ENCODE measurements at regions not wholly inside any gene's neighbourhood (a gene's known extent, or its start where the extent isn't known, plus 50 kb on each side); places are given as distances from the start of the nearest gene placed in this dataset.

GRCh38 chr5:68467208-68467607, 251.7 kb downstream of the PIK3R1 start:
- Histone ChIP-seq H3K27ac (ENCODE audit: low read depth, low read length) (no peak overlapping the region), H3K4me1 (ENCODE audit: control insufficient read depth in 5 of 5, insufficient read depth in 5 of 5, low read length in 5 of 5) (peaks cover 0 to 7% (median 0%) of the 10 kb centered on the region in 5 donors), H3K27me3 (ENCODE audit: control insufficient read depth in 5 of 5, insufficient read depth in 4 of 5, low read length in 5 of 5) (no peaks in the 10 kb centered on the region), H3K9ac (ENCODE audit: low read length in 5 of 5) (no peak overlapping the region), H3K4me3 (ENCODE audit: low read depth in 1 of 5, low read length in 5 of 5) (no peak overlapping the region), H3K36me3 (ENCODE audit: control insufficient read depth in 5 of 5, insufficient read depth in 5 of 5, low read length in 5 of 5) (no peaks in the 10 kb centered on the region), H3K9me3 (ENCODE audit: control insufficient read depth in 5 of 5, low read length in 5 of 5) (no peaks in the 10 kb centered on the region)

- H3K9me3 ChIP-seq (ENCODE audit: control insufficient read depth in 5 of 5, low read length in 5 of 5), result no peaks in the 10 kb centered on the region
- H3K4me1 ChIP-seq (ENCODE audit: control insufficient read depth in 5 of 5, insufficient read depth in 5 of 5, low read length in 5 of 5), result peaks cover 0 to 7% (median 0%) of the 10 kb centered on the region in 5 donors
- H3K27ac ChIP-seq (ENCODE audit: low read depth, low read length), result no peak overlapping the region
These were observed 252.2 kb downstream of the PIK3R1 start for GRCh38 chr5:68467794-68468193.

GRCh38 chr5:68468322-68468721, 252.8 kb downstream of the PIK3R1 start:
- Histone ChIP-seq H3K27ac (ENCODE audit: low read depth, low read length) (no peak overlapping the region), H3K36me3 (ENCODE audit: control insufficient read depth in 5 of 5, insufficient read depth in 5 of 5, low read length in 5 of 5) (no peaks in the 10 kb centered on the region), H3K9ac (ENCODE audit: low read length in 5 of 5) (no peak overlapping the region), H3K4me3 (ENCODE audit: low read depth in 1 of 5, low read length in 5 of 5) (no peak overlapping the region), H3K27me3 (ENCODE audit: control insufficient read depth in 5 of 5, insufficient read depth in 4 of 5, low read length in 5 of 5) (no peaks in the 10 kb centered on the region), H3K4me1 (ENCODE audit: control insufficient read depth in 5 of 5, insufficient read depth in 5 of 5, low read length in 5 of 5) (peaks cover 0 to 7% (median 0%) of the 10 kb centered on the region in 5 donors), H3K9me3 (ENCODE audit: control insufficient read depth in 5 of 5, low read length in 5 of 5) (no peaks in the 10 kb centered on the region)

More at GRCh38 chr5:68467794-68468193, 252.2 kb downstream of the PIK3R1 start:
- H3K27me3 ChIP-seq (ENCODE audit: control insufficient read depth in 5 of 5, insufficient read depth in 4 of 5, low read length in 5 of 5), result no peaks in the 10 kb centered on the region
- no peaks in the 10 kb centered on the region for H3K36me3 ChIP-seq (ENCODE audit: control insufficient read depth in 5 of 5, insufficient read depth in 5 of 5, low read length in 5 of 5)
- H3K4me3 ChIP-seq (ENCODE audit: low read depth in 1 of 5, low read length in 5 of 5), result no peak overlapping the region
- H3K9ac ChIP-seq (ENCODE audit: low read length in 5 of 5), result no peak overlapping the region

- Histone ChIP-seq H3K9me3 (ENCODE audit: control insufficient read depth in 5 of 5, low read length in 5 of 5) (no peaks in the 10 kb centered on the region), H3K9ac (ENCODE audit: low read length in 5 of 5) (no peak overlapping the region), H3K27me3 (ENCODE audit: control insufficient read depth in 5 of 5, insufficient read depth in 4 of 5, low read length in 5 of 5) (no peaks in the 10 kb centered on the region), H3K27ac (ENCODE audit: low read depth, low read length) (no peak overlapping the region), H3K4me1 (ENCODE audit: control insufficient read depth in 5 of 5, insufficient read depth in 5 of 5, low read length in 5 of 5) (peaks cover 2 to 35% (median 29%) of the 10 kb centered on the region in 5 donors), H3K36me3 (ENCODE audit: control insufficient read depth in 5 of 5, insufficient read depth in 5 of 5, low read length in 5 of 5) (no peaks in the 10 kb centered on the region), H3K4me3 (ENCODE audit: low read depth in 1 of 5, low read length in 5 of 5) (no peak overlapping the region)
These were observed 260.0 kb downstream of the PIK3R1 start for GRCh38 chr5:68475476-68475983.

GRCh38 chr5:68476854-68477253, 261.3 kb downstream of the PIK3R1 start:
- Histone ChIP-seq H3K36me3 (ENCODE audit: control insufficient read depth in 5 of 5, insufficient read depth in 5 of 5, low read length in 5 of 5) (no peaks in the 10 kb centered on the region), H3K4me3 (ENCODE audit: low read depth in 1 of 5, low read length in 5 of 5) (no peak overlapping the region), H3K9me3 (ENCODE audit: control insufficient read depth in 5 of 5, low read length in 5 of 5) (no peaks in the 10 kb centered on the region), H3K27ac (ENCODE audit: low read depth, low read length) (peak overlapping the region; percentile 86), H3K27me3 (ENCODE audit: control insufficient read depth in 5 of 5, insufficient read depth in 4 of 5, low read length in 5 of 5) (no peaks in the 10 kb centered on the region), H3K4me1 (ENCODE audit: control insufficient read depth in 5 of 5, insufficient read depth in 5 of 5, low read length in 5 of 5) (peaks cover 4 to 35% (median 29%) of the 10 kb centered on the region in 5 donors), H3K9ac (ENCODE audit: low read length in 5 of 5) (peak overlapping the region in 1 of 5 donors; percentile 48)

- H3K36me3 ChIP-seq (ENCODE audit: control insufficient read depth in 5 of 5, insufficient read depth in 5 of 5, low read length in 5 of 5), result no peaks in the 10 kb centered on the region
- H3K4me3 ChIP-seq (ENCODE audit: low read depth in 1 of 5, low read length in 5 of 5), result peak overlapping the region in 1 of 5 donors; percentile 11
- peak overlapping the region; percentile 86 for H3K27ac ChIP-seq (ENCODE audit: low read depth, low read length)
- peaks cover 4 to 35% (median 29%) of the 10 kb centered on the region in 5 donors for H3K4me1 ChIP-seq (ENCODE audit: control insufficient read depth in 5 of 5, insufficient read depth in 5 of 5, low read length in 5 of 5)
- H3K9ac ChIP-seq (ENCODE audit: low read length in 5 of 5), result peak overlapping the region in 4 of 5 donors; percentile 8 to 63 (median 44)
- no peaks in the 10 kb centered on the region for H3K27me3 ChIP-seq (ENCODE audit: control insufficient read depth in 5 of 5, insufficient read depth in 4 of 5, low read length in 5 of 5)
- no peaks in the 10 kb centered on the region for H3K9me3 ChIP-seq (ENCODE audit: control insufficient read depth in 5 of 5, low read length in 5 of 5)
These were observed 262.9 kb downstream of the PIK3R1 start for GRCh38 chr5:68478301-68479095.

GRCh38 chr5:68479524-68479923, 264.0 kb downstream of the PIK3R1 start:
- H3K9me3 ChIP-seq (ENCODE audit: control insufficient read depth in 5 of 5, low read length in 5 of 5), result no peaks in the 10 kb centered on the region
- H3K36me3 ChIP-seq (ENCODE audit: control insufficient read depth in 5 of 5, insufficient read depth in 5 of 5, low read length in 5 of 5), result no peaks in the 10 kb centered on the region
- no peaks in the 10 kb centered on the region for H3K27me3 ChIP-seq (ENCODE audit: control insufficient read depth in 5 of 5, insufficient read depth in 4 of 5, low read length in 5 of 5)
- H3K27ac ChIP-seq (ENCODE audit: low read depth, low read length), result peak overlapping the region; percentile 86
- peak overlapping the region in 1 of 5 donors; percentile 63 for H3K9ac ChIP-seq (ENCODE audit: low read length in 5 of 5)
- peaks cover 4 to 35% (median 29%) of the 10 kb centered on the region in 5 donors for H3K4me1 ChIP-seq (ENCODE audit: control insufficient read depth in 5 of 5, insufficient read depth in 5 of 5, low read length in 5 of 5)
- H3K4me3 ChIP-seq (ENCODE audit: low read depth in 1 of 5, low read length in 5 of 5), result no peak overlapping the region

GRCh38 chr5:68480335-68480940, 264.9 kb downstream of the PIK3R1 start:
- no peak overlapping the region for H3K9ac ChIP-seq (ENCODE audit: low read length in 5 of 5)
- no peaks in the 10 kb centered on the region for H3K36me3 ChIP-seq (ENCODE audit: control insufficient read depth in 5 of 5, insufficient read depth in 5 of 5, low read length in 5 of 5)
- no peaks in the 10 kb centered on the region for H3K9me3 ChIP-seq (ENCODE audit: control insufficient read depth in 5 of 5, low read length in 5 of 5)
- no peaks in the 10 kb centered on the region for H3K27me3 ChIP-seq (ENCODE audit: control insufficient read depth in 5 of 5, insufficient read depth in 4 of 5, low read length in 5 of 5)
- peak overlapping the region; percentile 18 for H3K27ac ChIP-seq (ENCODE audit: low read depth, low read length)
- no peak overlapping the region for H3K4me3 ChIP-seq (ENCODE audit: low read depth in 1 of 5, low read length in 5 of 5)
- peaks cover 4 to 35% (median 29%) of the 10 kb centered on the region in 5 donors for H3K4me1 ChIP-seq (ENCODE audit: control insufficient read depth in 5 of 5, insufficient read depth in 5 of 5, low read length in 5 of 5)

- Histone ChIP-seq H3K4me1 (ENCODE audit: control insufficient read depth in 5 of 5, insufficient read depth in 5 of 5, low read length in 5 of 5) (peaks cover 2 to 27% (median 22%) of the 10 kb centered on the region in 5 donors), H3K27me3 (ENCODE audit: control insufficient read depth in 5 of 5, insufficient read depth in 4 of 5, low read length in 5 of 5) (no peaks in the 10 kb centered on the region), H3K36me3 (ENCODE audit: control insufficient read depth in 5 of 5, insufficient read depth in 5 of 5, low read length in 5 of 5) (no peaks in the 10 kb centered on the region), H3K27ac (ENCODE audit: low read depth, low read length) (no peak overlapping the region), H3K4me3 (ENCODE audit: low read depth in 1 of 5, low read length in 5 of 5) (no peak overlapping the region), H3K9ac (ENCODE audit: low read length in 5 of 5) (no peak overlapping the region), H3K9me3 (ENCODE audit: control insufficient read depth in 5 of 5, low read length in 5 of 5) (no peaks in the 10 kb centered on the region)
These were observed 266.6 kb downstream of the PIK3R1 start for GRCh38 chr5:68482199-68482598.

Measured in subcutaneous abdominal adipose tissue (tissue), 5 donors.